Body of pancreas (tissue), 4 donors: ENCODE measurements at regions not wholly inside any gene's neighbourhood (a gene's known extent, or its start where the extent isn't known, plus 50 kb on each side); places are given as distances from the start of the nearest gene placed in this dataset.
"Not testable (repeated sequence)": the region's sequence is repeated elsewhere in the genome, so short reads cannot be mapped to it uniquely, and the experiment has no call there.

Experiments
- POLR2A ChIP-seq, 3 donors: fragments of 450-650 bp; IDR thresholded peaks; one replicate each; pipeline ENCODE4 v1.6.1; 2016; ENCODE audit warnings: antibody characterized with exemption in 3 of 3, mild to moderate bottlenecking in 2 of 3
- TF ChIP-seq, protein P1 (sequence below), 7 experiments: fragments of 450-650 bp in 4 of 7; fragments of 200-600 bp in 3 of 7; sonication (generic) in 3 of 7; IDR thresholded peaks; one replicate each; pipeline ENCODE4 v1.5.1; 2016 to 2019; ENCODE audit warnings: antibody characterized with exemption in 7 of 7

DNA sequence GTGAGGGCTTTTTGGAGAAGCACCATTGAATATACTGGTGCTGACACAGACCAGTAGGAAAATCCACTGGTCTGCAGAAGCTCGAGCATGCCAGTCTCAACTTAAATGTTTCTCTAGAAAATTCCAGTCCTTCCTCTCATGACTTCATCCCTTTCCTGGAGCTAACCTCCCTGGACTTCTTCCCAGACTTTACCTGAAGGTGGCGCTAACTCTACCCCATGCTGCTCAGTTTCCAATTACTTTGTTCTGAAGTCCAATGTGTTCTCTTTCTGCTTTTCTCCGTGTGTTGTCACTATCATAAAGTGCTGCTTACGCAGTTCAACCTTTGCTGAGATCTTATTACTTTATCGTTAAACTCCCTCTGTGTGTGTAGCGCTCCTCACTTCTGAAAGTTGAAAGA, 158.4 kb downstream of the ZNF37A start:
- not testable (repeated sequence) for TF ChIP-seq POLR2A (IDR thresholded peaks at IDR 0.05)
- TF ChIP-seq, protein P1, sequence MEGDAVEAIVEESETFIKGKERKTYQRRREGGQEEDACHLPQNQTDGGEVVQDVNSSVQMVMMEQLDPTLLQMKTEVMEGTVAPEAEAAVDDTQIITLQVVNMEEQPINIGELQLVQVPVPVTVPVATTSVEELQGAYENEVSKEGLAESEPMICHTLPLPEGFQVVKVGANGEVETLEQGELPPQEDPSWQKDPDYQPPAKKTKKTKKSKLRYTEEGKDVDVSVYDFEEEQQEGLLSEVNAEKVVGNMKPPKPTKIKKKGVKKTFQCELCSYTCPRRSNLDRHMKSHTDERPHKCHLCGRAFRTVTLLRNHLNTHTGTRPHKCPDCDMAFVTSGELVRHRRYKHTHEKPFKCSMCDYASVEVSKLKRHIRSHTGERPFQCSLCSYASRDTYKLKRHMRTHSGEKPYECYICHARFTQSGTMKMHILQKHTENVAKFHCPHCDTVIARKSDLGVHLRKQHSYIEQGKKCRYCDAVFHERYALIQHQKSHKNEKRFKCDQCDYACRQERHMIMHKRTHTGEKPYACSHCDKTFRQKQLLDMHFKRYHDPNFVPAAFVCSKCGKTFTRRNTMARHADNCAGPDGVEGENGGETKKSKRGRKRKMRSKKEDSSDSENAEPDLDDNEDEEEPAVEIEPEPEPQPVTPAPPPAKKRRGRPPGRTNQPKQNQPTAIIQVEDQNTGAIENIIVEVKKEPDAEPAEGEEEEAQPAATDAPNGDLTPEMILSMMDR (IDR thresholded peaks at IDR 0.05), result not testable (repeated sequence)
